Ishikawa (cell line): ENCODE measurements at regions not wholly inside any gene's neighbourhood (a gene's known extent, or its start where the extent isn't known, plus 50 kb on each side); places are given as distances from the start of the nearest gene placed in this dataset.
A peak's percentile ranks its signal among the peaks of the same experiment; 100 is the strongest.

Experiments used
- CEBPB ChIP-seq: IDR thresholded peaks from 2 replicates; pipeline ENCODE4 v1.6.1; 2012
- CREB1 ChIP-seq: IDR thresholded peaks from 2 replicates; pipeline ENCODE4 v1.6.1; 2012; ENCODE audit warnings: low read depth
- EGR1 ChIP-seq: IDR thresholded peaks from 2 replicates; pipeline ENCODE4 v1.6.1; 2012
- EP300 ChIP-seq: IDR thresholded peaks from 2 replicates; pipeline ENCODE4 v1.6.1; 2012; ENCODE audit warnings: borderline replicate concordance
- FOXM1 ChIP-seq: IDR thresholded peaks from 2 replicates; pipeline ENCODE4 v1.6.1; 2012; ENCODE audit warnings: low read depth, borderline replicate concordance
- NFIC ChIP-seq: IDR thresholded peaks from 2 replicates; pipeline ENCODE4 v1.6.1; 2012
- RAD21 ChIP-seq: IDR thresholded peaks from 2 replicates; pipeline ENCODE4 v1.6.1; 2012; ENCODE audit warnings: low read depth
- TAF1 ChIP-seq: IDR thresholded peaks from 2 replicates; pipeline ENCODE4 v1.6.1; 2012; ENCODE audit warnings: low read depth, mild to moderate bottlenecking
- TCF12 ChIP-seq: IDR thresholded peaks from 2 replicates; pipeline ENCODE4 v1.6.1; 2012; ENCODE audit warnings: low read depth
- TEAD4 ChIP-seq: IDR thresholded peaks from 2 replicates; pipeline ENCODE4 v1.6.1; 2012
- YY1 ChIP-seq: IDR thresholded peaks from 2 replicates; pipeline ENCODE4 v1.6.1; 2012; ENCODE audit warnings: low read depth
- ZBTB7A ChIP-seq: IDR thresholded peaks from 2 replicates; pipeline ENCODE4 v1.6.1; 2012; ENCODE audit warnings: low read depth
- TF ChIP-seq, protein P1 (sequence below): IDR thresholded peaks from 2 replicates; pipeline ENCODE4 v1.6.1; 2012
- TF ChIP-seq, protein P2 (sequence below): IDR thresholded peaks from 2 replicates; pipeline ENCODE4 v1.6.1; 2012
- TF ChIP-seq, protein P3 (sequence below): IDR thresholded peaks from 2 replicates; pipeline ENCODE4 v1.6.1; 2012; ENCODE audit warnings: low read depth, mild to moderate bottlenecking

DNA sequence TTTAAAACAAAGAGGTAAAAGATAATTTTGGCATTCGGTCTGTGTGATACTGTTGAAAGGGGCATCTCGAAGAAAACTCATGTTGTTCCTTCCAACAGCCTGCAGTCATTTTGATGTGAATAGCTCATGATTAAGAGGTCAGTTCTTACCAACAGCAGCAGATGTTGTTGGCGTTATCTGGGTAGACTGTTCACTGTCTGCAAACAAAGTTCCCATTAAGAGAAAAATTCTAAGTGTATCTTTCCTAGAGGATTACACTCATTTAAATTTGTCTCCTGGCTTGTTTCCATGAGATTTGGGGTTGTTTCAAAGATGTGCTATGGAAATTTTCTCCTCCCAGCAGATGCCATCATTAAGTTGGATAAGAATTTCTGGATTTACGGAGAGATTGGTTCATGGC lies 138.2 kb upstream of the RORB start:
- TF ChIP-seq, protein P1, sequence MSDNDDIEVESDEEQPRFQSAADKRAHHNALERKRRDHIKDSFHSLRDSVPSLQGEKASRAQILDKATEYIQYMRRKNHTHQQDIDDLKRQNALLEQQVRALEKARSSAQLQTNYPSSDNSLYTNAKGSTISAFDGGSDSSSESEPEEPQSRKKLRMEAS = no peak
- TF ChIP-seq NFIC (no peak), CREB1 (no peak), TEAD4 (no peak), TCF12 (no peak), FOXM1 (no peak), CEBPB (no peak), YY1 (no peak), RAD21 (no peak), ZBTB7A (no peak), EP300 (no peak), TAF1 (no peak), EGR1 (no peak)
- TF ChIP-seq, protein P2, sequence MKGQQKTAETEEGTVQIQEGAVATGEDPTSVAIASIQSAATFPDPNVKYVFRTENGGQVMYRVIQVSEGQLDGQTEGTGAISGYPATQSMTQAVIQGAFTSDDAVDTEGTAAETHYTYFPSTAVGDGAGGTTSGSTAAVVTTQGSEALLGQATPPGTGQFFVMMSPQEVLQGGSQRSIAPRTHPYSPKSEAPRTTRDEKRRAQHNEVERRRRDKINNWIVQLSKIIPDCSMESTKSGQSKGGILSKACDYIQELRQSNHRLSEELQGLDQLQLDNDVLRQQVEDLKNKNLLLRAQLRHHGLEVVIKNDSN = no peak
- TF ChIP-seq, protein P3, sequence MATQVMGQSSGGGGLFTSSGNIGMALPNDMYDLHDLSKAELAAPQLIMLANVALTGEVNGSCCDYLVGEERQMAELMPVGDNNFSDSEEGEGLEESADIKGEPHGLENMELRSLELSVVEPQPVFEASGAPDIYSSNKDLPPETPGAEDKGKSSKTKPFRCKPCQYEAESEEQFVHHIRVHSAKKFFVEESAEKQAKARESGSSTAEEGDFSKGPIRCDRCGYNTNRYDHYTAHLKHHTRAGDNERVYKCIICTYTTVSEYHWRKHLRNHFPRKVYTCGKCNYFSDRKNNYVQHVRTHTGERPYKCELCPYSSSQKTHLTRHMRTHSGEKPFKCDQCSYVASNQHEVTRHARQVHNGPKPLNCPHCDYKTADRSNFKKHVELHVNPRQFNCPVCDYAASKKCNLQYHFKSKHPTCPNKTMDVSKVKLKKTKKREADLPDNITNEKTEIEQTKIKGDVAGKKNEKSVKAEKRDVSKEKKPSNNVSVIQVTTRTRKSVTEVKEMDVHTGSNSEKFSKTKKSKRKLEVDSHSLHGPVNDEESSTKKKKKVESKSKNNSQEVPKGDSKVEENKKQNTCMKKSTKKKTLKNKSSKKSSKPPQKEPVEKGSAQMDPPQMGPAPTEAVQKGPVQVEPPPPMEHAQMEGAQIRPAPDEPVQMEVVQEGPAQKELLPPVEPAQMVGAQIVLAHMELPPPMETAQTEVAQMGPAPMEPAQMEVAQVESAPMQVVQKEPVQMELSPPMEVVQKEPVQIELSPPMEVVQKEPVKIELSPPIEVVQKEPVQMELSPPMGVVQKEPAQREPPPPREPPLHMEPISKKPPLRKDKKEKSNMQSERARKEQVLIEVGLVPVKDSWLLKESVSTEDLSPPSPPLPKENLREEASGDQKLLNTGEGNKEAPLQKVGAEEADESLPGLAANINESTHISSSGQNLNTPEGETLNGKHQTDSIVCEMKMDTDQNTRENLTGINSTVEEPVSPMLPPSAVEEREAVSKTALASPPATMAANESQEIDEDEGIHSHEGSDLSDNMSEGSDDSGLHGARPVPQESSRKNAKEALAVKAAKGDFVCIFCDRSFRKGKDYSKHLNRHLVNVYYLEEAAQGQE = no peak

DNA sequence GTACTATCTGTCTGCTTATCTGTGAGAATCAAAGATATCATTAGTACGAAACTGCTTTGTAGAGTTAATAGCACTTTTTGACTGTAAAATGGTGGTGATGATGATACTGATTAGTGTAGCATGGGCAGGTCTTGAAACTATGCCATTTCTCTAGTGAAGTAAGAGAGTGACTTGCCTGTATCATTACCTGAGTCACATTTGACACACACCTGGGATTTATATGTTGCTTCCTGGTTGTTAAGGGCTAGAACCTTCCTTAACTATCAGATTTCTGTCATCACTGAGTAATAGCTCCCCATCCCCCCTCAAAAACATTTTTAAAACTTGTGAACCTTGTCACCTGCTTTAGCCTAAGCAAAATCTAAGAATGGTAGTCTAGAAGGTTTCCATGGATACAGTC lies 135.6 kb upstream of the RORB start:
- no peak for TF ChIP-seq EP300

DNA sequence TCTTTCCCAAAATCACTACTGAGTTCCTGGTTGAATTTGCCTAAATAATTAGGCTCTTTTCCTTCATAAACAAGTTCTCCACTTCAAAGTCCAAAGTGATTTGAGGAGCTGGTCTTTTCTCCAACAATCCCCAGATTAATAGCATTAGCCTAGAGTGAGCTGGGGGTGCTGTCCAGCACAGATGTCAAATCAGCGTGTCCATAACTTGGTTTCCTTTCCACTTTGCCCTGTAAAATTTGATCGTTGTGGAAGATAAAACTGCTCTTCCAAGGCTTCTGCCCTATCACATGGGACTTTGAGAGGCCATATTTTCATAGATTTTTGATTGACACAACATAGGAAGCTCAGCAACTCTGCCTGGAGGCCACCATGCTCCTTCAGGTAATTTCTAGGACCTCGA lies 134.7 kb upstream of the RORB start:
- TF ChIP-seq, protein P3 = peak; percentile 55
- no peak for TF ChIP-seq TAF1

DNA sequence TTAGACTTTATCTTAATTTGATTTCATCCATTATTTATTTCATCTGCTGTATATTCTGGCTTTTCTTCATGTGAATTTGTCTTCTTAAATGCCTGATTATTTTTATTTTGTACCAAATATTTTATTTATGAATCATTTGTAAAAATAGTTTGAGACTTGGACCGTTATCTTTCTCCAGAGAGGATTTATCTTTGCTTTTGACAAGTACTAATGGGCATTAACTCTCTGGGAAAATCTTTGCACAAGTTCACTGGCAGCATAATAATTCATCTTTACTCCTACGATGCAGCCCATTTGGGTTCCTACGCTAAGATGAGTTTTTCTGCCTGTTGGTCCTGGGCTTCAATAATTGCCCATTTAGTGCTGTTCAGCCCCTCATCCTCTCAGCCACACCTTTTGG lies 131.0 kb upstream of the RORB start:
- TF ChIP-seq CEBPB (no peak), CREB1 (no peak), RAD21 (no peak), TCF12 (no peak), TEAD4 (no peak), EGR1 (no peak), NFIC (no peak), TAF1 (no peak), YY1 (no peak), ZBTB7A (no peak)
- TF ChIP-seq, protein P3 = no peak
- TF ChIP-seq, protein P1 = no peak
- TF ChIP-seq, protein P2 = no peak

DNA sequence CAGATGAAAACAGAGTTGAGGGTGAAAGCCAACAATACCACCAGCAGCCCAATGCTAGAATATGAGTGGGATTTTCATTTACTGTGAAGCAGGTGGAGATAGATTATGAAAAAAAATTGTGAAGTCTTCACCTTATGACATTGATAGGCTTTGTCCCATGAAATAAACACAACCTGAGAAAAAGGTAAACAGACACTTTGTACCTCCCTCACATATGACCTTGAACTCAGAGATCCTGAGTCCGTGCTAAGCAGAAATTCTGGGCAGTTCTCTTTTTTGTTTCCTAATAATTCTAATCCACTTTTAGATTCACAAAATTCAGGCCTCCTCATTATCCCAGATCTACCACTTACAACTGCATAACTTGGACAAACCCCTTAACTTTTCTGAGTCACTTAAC lies 127.3 kb upstream of the RORB start:
- no peak for TF ChIP-seq CEBPB
- no peak for TF ChIP-seq YY1
- no peak for TF ChIP-seq FOXM1
- no peak for TF ChIP-seq RAD21
- no peak for TF ChIP-seq NFIC
- no peak for TF ChIP-seq CREB1
- TF ChIP-seq, protein P1 = no peak
- TF ChIP-seq ZBTB7A = no peak
- no peak for TF ChIP-seq EP300
- TF ChIP-seq TAF1 = no peak
- TF ChIP-seq TEAD4 = no peak
- no peak for TF ChIP-seq EGR1
- no peak for TF ChIP-seq TCF12
- TF ChIP-seq, protein P2 = no peak
- TF ChIP-seq, protein P3 = no peak
